ENCODE measurements at regions not wholly inside any gene's neighbourhood (a gene's known extent, or its start where the extent isn't known, plus 50 kb on each side); places are given as distances from the start of the nearest gene placed in this dataset.

DNA sequence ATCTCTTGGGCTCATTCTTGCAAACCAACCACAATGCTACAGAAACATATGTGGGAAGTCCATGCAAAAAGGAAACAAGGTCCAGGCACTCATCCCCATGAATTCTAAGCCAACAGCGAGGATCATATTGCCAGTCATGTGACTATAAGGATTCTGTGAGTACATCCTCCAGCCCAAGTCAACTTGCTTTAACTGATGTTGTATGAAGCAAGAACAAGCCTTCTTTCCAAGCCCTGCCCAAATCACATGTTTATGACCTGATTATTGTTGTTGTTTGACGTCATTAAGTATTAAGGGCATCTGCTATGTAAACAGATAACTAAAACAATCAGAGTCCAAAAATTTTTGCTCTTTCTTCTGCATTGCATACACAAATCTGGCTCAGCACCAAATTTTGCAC, 78.2 kb upstream of the MON1B start (continued):
- TF ChIP-seq, protein P1, sequence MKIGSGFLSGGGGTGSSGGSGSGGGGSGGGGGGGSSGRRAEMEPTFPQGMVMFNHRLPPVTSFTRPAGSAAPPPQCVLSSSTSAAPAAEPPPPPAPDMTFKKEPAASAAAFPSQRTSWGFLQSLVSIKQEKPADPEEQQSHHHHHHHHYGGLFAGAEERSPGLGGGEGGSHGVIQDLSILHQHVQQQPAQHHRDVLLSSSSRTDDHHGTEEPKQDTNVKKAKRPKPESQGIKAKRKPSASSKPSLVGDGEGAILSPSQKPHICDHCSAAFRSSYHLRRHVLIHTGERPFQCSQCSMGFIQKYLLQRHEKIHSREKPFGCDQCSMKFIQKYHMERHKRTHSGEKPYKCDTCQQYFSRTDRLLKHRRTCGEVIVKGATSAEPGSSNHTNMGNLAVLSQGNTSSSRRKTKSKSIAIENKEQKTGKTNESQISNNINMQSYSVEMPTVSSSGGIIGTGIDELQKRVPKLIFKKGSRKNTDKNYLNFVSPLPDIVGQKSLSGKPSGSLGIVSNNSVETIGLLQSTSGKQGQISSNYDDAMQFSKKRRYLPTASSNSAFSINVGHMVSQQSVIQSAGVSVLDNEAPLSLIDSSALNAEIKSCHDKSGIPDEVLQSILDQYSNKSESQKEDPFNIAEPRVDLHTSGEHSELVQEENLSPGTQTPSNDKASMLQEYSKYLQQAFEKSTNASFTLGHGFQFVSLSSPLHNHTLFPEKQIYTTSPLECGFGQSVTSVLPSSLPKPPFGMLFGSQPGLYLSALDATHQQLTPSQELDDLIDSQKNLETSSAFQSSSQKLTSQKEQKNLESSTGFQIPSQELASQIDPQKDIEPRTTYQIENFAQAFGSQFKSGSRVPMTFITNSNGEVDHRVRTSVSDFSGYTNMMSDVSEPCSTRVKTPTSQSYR (CRISPR knock-in tag; IDR thresholded peaks at IDR 0.05), result no peak
- TF ChIP-seq, protein P2, sequence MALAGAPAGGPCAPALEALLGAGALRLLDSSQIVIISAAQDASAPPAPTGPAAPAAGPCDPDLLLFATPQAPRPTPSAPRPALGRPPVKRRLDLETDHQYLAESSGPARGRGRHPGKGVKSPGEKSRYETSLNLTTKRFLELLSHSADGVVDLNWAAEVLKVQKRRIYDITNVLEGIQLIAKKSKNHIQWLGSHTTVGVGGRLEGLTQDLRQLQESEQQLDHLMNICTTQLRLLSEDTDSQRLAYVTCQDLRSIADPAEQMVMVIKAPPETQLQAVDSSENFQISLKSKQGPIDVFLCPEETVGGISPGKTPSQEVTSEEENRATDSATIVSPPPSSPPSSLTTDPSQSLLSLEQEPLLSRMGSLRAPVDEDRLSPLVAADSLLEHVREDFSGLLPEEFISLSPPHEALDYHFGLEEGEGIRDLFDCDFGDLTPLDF (CRISPR knock-in tag; IDR thresholded peaks at IDR 0.05), result no peak

DNA sequence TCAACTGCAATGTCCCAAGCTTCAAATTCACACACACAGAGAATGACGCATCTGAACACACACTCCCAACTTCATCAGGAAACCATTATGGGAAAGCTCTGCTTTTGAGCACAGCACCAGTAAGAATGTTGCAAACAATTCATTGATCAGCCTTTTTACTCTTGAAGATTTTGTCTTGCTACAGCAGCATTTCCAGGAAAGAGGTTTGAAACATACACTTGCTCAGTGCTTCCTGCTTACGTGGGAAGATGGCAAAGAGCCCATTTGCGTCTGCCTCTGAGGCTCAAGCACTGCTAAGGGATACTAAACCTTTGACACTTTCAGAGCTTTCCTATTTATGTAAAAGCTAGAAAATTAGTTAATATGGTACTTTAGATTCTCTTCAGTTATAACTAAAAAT, 77.2 kb upstream of the MON1B start:
- no peaks in the 10 kb centered on the region; the same call in 1 of the 2 replicates for H3K27me3 Mint-ChIP-seq (ENCODE audit: low read depth)
- no peak overlapping the region for H3K27ac Mint-ChIP-seq
- DNase-seq (ENCODE audit: low spot score) (no peak), ATAC-seq (no peak)
- ChIA-PET CTCF (no interaction called here), POLR2A (no interaction called here)
- H3K4me3 Mint-ChIP-seq, result no peak overlapping the region
- H3K4me1 Mint-ChIP-seq, result no peaks in the 10 kb centered on the region
- H3K9me3 Mint-ChIP-seq, result peaks cover 47% of the 10 kb centered on the region
- peaks cover 7% of the 10 kb centered on the region; the same call in 1 of the 2 replicates for H3K36me3 Mint-ChIP-seq
- TF ChIP-seq SMAD4 (CRISPR knock-in tag; IDR thresholded peaks at IDR 0.05) (no peak), JAZF1 (CRISPR knock-in tag; IDR thresholded peaks at IDR 0.05) (no peak), ZNF219 (CRISPR knock-in tag; IDR thresholded peaks at IDR 0.05; ENCODE audit: borderline replicate concordance) (no peak), ZNF232 (CRISPR knock-in tag; IDR thresholded peaks at IDR 0.05) (no peak), TEAD4 (CRISPR knock-in tag; IDR thresholded peaks at IDR 0.05) (no peak), NR3C1 (CRISPR knock-in tag; conservative IDR thresholded peaks at IDR 0.05; ENCODE audit: low read depth) (no peak)
- TF ChIP-seq, protein P3, sequence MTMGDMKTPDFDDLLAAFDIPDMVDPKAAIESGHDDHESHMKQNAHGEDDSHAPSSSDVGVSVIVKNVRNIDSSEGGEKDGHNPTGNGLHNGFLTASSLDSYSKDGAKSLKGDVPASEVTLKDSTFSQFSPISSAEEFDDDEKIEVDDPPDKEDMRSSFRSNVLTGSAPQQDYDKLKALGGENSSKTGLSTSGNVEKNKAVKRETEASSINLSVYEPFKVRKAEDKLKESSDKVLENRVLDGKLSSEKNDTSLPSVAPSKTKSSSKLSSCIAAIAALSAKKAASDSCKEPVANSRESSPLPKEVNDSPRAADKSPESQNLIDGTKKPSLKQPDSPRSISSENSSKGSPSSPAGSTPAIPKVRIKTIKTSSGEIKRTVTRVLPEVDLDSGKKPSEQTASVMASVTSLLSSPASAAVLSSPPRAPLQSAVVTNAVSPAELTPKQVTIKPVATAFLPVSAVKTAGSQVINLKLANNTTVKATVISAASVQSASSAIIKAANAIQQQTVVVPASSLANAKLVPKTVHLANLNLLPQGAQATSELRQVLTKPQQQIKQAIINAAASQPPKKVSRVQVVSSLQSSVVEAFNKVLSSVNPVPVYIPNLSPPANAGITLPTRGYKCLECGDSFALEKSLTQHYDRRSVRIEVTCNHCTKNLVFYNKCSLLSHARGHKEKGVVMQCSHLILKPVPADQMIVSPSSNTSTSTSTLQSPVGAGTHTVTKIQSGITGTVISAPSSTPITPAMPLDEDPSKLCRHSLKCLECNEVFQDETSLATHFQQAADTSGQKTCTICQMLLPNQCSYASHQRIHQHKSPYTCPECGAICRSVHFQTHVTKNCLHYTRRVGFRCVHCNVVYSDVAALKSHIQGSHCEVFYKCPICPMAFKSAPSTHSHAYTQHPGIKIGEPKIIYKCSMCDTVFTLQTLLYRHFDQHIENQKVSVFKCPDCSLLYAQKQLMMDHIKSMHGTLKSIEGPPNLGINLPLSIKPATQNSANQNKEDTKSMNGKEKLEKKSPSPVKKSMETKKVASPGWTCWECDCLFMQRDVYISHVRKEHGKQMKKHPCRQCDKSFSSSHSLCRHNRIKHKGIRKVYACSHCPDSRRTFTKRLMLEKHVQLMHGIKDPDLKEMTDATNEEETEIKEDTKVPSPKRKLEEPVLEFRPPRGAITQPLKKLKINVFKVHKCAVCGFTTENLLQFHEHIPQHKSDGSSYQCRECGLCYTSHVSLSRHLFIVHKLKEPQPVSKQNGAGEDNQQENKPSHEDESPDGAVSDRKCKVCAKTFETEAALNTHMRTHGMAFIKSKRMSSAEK (CRISPR knock-in tag; IDR thresholded peaks at IDR 0.05; ENCODE audit: borderline replicate concordance), result no peak
- TF ChIP-seq, protein P4, sequence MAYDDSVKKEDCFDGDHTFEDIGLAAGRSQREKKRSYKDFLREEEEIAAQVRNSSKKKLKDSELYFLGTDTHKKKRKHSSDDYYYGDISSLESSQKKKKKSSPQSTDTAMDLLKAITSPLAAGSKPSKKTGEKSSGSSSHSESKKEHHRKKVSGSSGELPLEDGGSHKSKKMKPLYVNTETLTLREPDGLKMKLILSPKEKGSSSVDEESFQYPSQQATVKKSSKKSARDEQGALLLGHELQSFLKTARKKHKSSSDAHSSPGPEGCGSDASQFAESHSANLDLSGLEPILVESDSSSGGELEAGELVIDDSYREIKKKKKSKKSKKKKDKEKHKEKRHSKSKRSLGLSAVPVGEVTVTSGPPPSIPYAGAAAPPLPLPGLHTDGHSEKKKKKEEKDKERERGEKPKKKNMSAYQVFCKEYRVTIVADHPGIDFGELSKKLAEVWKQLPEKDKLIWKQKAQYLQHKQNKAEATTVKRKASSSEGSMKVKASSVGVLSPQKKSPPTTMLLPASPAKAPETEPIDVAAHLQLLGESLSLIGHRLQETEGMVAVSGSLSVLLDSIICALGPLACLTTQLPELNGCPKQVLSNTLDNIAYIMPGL (CRISPR knock-in tag; IDR thresholded peaks at IDR 0.05), result no peak
- TF ChIP-seq, protein P5, sequence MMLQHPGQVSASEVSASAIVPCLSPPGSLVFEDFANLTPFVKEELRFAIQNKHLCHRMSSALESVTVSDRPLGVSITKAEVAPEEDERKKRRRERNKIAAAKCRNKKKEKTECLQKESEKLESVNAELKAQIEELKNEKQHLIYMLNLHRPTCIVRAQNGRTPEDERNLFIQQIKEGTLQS (CRISPR knock-in tag; conservative IDR thresholded peaks at IDR 0.05), result no peak
- TF ChIP-seq, protein P6, sequence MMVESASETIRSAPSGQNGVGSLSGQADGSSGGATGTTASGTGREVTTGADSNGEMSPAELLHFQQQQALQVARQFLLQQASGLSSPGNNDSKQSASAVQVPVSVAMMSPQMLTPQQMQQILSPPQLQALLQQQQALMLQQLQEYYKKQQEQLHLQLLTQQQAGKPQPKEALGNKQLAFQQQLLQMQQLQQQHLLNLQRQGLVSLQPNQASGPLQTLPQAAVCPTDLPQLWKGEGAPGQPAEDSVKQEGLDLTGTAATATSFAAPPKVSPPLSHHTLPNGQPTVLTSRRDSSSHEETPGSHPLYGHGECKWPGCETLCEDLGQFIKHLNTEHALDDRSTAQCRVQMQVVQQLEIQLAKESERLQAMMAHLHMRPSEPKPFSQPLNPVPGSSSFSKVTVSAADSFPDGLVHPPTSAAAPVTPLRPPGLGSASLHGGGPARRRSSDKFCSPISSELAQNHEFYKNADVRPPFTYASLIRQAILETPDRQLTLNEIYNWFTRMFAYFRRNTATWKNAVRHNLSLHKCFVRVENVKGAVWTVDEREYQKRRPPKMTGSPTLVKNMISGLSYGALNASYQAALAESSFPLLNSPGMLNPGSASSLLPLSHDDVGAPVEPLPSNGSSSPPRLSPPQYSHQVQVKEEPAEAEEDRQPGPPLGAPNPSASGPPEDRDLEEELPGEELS (CRISPR knock-in tag; IDR thresholded peaks at IDR 0.05), result no peak
- TF ChIP-seq, protein P7, sequence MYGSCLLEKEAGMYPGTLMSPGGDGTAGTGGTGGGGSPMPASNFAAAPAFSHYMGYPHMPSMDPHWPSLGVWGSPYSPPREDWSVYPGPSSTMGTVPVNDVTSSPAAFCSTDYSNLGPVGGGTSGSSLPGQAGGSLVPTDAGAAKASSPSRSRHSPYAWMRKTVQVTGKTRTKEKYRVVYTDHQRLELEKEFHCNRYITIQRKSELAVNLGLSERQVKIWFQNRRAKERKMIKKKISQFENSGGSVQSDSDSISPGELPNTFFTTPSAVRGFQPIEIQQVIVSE (CRISPR knock-in tag; IDR thresholded peaks at IDR 0.05; ENCODE audit: borderline replicate concordance), result no peak
- TF ChIP-seq, protein P8, sequence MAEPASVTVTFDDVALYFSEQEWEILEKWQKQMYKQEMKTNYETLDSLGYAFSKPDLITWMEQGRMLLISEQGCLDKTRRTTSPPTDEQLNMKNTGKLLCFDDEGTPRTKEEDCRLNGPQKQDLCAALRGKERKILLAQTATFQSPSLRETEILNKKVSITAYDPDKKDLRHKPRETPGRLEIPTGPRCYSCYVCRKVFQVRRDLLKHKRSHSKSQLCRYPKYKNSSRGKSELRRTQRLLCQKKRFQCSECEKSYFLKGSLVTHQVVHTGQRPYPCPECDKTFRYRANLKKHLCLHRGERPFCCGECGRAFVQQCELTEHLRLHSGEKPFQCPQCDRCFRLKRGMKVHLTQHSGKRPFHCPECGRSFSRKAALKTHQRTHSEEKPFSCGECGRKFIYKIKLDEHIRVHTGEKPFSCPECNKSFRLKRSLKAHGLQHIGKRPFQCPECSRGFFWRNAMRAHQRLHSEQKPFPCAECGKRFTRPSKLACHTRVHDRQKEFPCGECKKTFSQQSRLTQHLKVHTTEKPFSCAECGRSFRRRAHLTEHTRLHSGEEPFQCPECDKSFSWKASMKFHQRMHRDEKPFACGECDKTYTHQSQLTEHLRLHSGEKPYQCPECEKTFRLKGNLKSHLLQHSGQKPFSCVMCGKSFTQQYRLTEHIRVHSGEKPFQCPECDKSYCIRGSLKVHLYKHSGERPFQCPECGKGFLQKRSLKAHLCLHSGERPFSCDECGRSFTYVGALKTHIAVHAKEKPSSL (CRISPR knock-in tag; conservative IDR thresholded peaks at IDR 0.05), result no peak
- TF ChIP-seq, protein P9, sequence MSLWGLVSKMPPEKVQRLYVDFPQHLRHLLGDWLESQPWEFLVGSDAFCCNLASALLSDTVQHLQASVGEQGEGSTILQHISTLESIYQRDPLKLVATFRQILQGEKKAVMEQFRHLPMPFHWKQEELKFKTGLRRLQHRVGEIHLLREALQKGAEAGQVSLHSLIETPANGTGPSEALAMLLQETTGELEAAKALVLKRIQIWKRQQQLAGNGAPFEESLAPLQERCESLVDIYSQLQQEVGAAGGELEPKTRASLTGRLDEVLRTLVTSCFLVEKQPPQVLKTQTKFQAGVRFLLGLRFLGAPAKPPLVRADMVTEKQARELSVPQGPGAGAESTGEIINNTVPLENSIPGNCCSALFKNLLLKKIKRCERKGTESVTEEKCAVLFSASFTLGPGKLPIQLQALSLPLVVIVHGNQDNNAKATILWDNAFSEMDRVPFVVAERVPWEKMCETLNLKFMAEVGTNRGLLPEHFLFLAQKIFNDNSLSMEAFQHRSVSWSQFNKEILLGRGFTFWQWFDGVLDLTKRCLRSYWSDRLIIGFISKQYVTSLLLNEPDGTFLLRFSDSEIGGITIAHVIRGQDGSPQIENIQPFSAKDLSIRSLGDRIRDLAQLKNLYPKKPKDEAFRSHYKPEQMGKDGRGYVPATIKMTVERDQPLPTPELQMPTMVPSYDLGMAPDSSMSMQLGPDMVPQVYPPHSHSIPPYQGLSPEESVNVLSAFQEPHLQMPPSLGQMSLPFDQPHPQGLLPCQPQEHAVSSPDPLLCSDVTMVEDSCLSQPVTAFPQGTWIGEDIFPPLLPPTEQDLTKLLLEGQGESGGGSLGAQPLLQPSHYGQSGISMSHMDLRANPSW (CRISPR knock-in tag; conservative IDR thresholded peaks at IDR 0.05; ENCODE audit: low read depth), result no peak

Data from WTC11 (cell line).